Activated CD4-positive, alpha-beta memory T cell treated with anti-CD3 and anti-CD28 coated beads, Interleukin-2, amount 10 ng/mL, durations not matched to agents 7 days and 5 days (primary cell): ENCODE measurements at regions not wholly inside any gene's neighbourhood (a gene's known extent, or its start where the extent isn't known, plus 50 kb on each side); places are given as distances from the start of the nearest gene placed in this dataset.

Source experiments
- CTCF ChIA-PET: fragments of 350-600 bp; sonication (Branson Sonifier 250); formaldehyde crosslinking; loops from one replicate; lab custom pipeline; 2021; ENCODE audit warnings: antibody characterized with exemption, inconsistent platforms; lab: Charles Lee
- POLR2A ChIA-PET: fragments of 350-600 bp; sonication (Branson Sonifier 250); formaldehyde crosslinking; loops from one replicate; lab custom pipeline; 2021; ENCODE audit warnings: antibody characterized with exemption; lab: Charles Lee
- DNase-seq: peaks from one replicate; pipeline ENCODE4 v3.0.0-alpha.2; 2020
- H3K27ac Mint-ChIP-seq: one replicate; pipeline ENCODE4 v1.8.0; 2021; ENCODE audit warnings: mild to moderate bottlenecking, mixed read lengths
- H3K27me3 Mint-ChIP-seq: one replicate; pipeline ENCODE4 v1.8.0; 2021; ENCODE audit warnings: mixed read lengths
- H3K36me3 Mint-ChIP-seq: one replicate; pipeline ENCODE4 v1.8.0; 2021; ENCODE audit warnings: low read depth, mixed read lengths
- H3K4me1 Mint-ChIP-seq: one replicate; pipeline ENCODE4 v1.8.0; 2021; ENCODE audit warnings: mixed read lengths
- H3K4me3 Mint-ChIP-seq: one replicate; pipeline ENCODE4 v1.8.0; 2021; ENCODE audit warnings: mild to moderate bottlenecking, mixed read lengths
- H3K9me3 Mint-ChIP-seq: one replicate; pipeline ENCODE4 v1.8.0; 2021; ENCODE audit warnings: mixed read lengths

GRCh38 chr2:133737242-133737993 is 169.2 kb upstream of the NCKAP5 start:
- no peaks in the 10 kb centered on the region for H3K36me3 Mint-ChIP-seq
- no peak overlapping the region for H3K27ac Mint-ChIP-seq
- no peaks in the 10 kb centered on the region for H3K27me3 Mint-ChIP-seq
- DNase-seq: no peak
- ChIA-PET CTCF (no interaction called here), POLR2A (no interaction called here)
- H3K4me1 Mint-ChIP-seq: no peaks in the 10 kb centered on the region
- no peak overlapping the region for H3K4me3 Mint-ChIP-seq
- H3K9me3 Mint-ChIP-seq: peaks cover 2% of the 10 kb centered on the region

GRCh38 chr2:133739039-133739438 is 170.8 kb upstream of the NCKAP5 start:
- no peak for DNase-seq
- Mint-ChIP-seq H3K27ac (no peak overlapping the region), H3K36me3 (no peaks in the 10 kb centered on the region), H3K9me3 (no peaks in the 10 kb centered on the region), H3K4me1 (no peaks in the 10 kb centered on the region), H3K27me3 (no peaks in the 10 kb centered on the region), H3K4me3 (no peak overlapping the region)
- ChIA-PET POLR2A (no interaction called here), CTCF (interaction anchor here (1.3 kb wide), 1 partner anchor 41 kb away, joined by 3 read pairs; no protein-coding TSS in a partner anchor)

- Mint-ChIP-seq H3K27me3 (no peaks in the 10 kb centered on the region), H3K36me3 (no peaks in the 10 kb centered on the region), H3K9me3 (no peaks in the 10 kb centered on the region), H3K27ac (no peak overlapping the region), H3K4me1 (no peaks in the 10 kb centered on the region), H3K4me3 (no peak overlapping the region)
- no peak for DNase-seq
- ChIA-PET POLR2A (no interaction called here), CTCF (no interaction called here)
Observed at GRCh38 chr2:133740500-133740899, 172.2 kb upstream of the NCKAP5 start.

- Mint-ChIP-seq H3K27me3 (no peaks in the 10 kb centered on the region), H3K4me3 (no peak overlapping the region), H3K27ac (no peak overlapping the region), H3K9me3 (no peaks in the 10 kb centered on the region), H3K4me1 (no peaks in the 10 kb centered on the region), H3K36me3 (no peaks in the 10 kb centered on the region)
- ChIA-PET POLR2A (no interaction called here), CTCF (no interaction called here)
- DNase-seq: no peak
Observed at GRCh38 chr2:133748007-133748700, 179.9 kb upstream of the NCKAP5 start.

- ChIA-PET POLR2A (no interaction called here), CTCF (no interaction called here)
- Mint-ChIP-seq H3K27me3 (no peaks in the 10 kb centered on the region), H3K36me3 (no peaks in the 10 kb centered on the region), H3K4me3 (no peak overlapping the region), H3K9me3 (no peaks in the 10 kb centered on the region), H3K4me1 (no peaks in the 10 kb centered on the region), H3K27ac (no peak overlapping the region)
- no peak for DNase-seq
Observed at GRCh38 chr2:133753665-133754064, 185.4 kb upstream of the NCKAP5 start.

GRCh38 chr2:133755480-133756300 is 187.4 kb upstream of the NCKAP5 start:
- H3K4me3 Mint-ChIP-seq: no peak overlapping the region
- ChIA-PET POLR2A (no interaction called here), CTCF (no interaction called here)
- DNase-seq: no peak
- no peaks in the 10 kb centered on the region for H3K4me1 Mint-ChIP-seq
- no peaks in the 10 kb centered on the region for H3K27me3 Mint-ChIP-seq
- no peaks in the 10 kb centered on the region for H3K9me3 Mint-ChIP-seq
- H3K36me3 Mint-ChIP-seq: no peaks in the 10 kb centered on the region
- H3K27ac Mint-ChIP-seq: no peak overlapping the region

- no peaks in the 10 kb centered on the region for H3K4me1 Mint-ChIP-seq
- POLR2A ChIA-PET: no interaction called here
Observed at GRCh38 chr2:133756833-133757232, 188.6 kb upstream of the NCKAP5 start.

GRCh38 chr2:133760376-133760775 is 192.1 kb upstream of the NCKAP5 start:
- ChIA-PET CTCF (no interaction called here), POLR2A (no interaction called here)
- Mint-ChIP-seq H3K27ac (no peak overlapping the region), H3K36me3 (no peaks in the 10 kb centered on the region), H3K27me3 (no peaks in the 10 kb centered on the region), H3K9me3 (no peaks in the 10 kb centered on the region), H3K4me1 (no peaks in the 10 kb centered on the region), H3K4me3 (no peak overlapping the region)
- DNase-seq: no peak

More at GRCh38 chr2:133756833-133757232, 188.6 kb upstream of the NCKAP5 start:
- H3K4me3 Mint-ChIP-seq: no peak overlapping the region
- no peak for DNase-seq
- H3K36me3 Mint-ChIP-seq: no peaks in the 10 kb centered on the region
- no peaks in the 10 kb centered on the region for H3K9me3 Mint-ChIP-seq
- CTCF ChIA-PET: no interaction called here
- H3K27ac Mint-ChIP-seq: no peak overlapping the region
- no peaks in the 10 kb centered on the region for H3K27me3 Mint-ChIP-seq

- Mint-ChIP-seq H3K4me1 (no peaks in the 10 kb centered on the region), H3K27me3 (no peaks in the 10 kb centered on the region), H3K36me3 (no peaks in the 10 kb centered on the region), H3K9me3 (no peaks in the 10 kb centered on the region), H3K4me3 (no peak overlapping the region), H3K27ac (no peak overlapping the region)
- no peak for DNase-seq
- ChIA-PET POLR2A (no interaction called here), CTCF (no interaction called here)
Observed at GRCh38 chr2:133765658-133766057, 197.4 kb upstream of the NCKAP5 start.

GRCh38 chr2:133766164-133766832 is 198.0 kb upstream of the NCKAP5 start:
- Mint-ChIP-seq H3K9me3 (no peaks in the 10 kb centered on the region), H3K27me3 (no peaks in the 10 kb centered on the region), H3K36me3 (no peaks in the 10 kb centered on the region), H3K27ac (no peak overlapping the region), H3K4me3 (no peak overlapping the region), H3K4me1 (no peaks in the 10 kb centered on the region)
- CTCF ChIA-PET: no interaction called here
- POLR2A ChIA-PET: no interaction called here
- DNase-seq: no peak

GRCh38 chr2:133768256-133768655 is 200.0 kb upstream of the NCKAP5 start:
- Mint-ChIP-seq H3K4me3 (no peak overlapping the region), H3K36me3 (no peaks in the 10 kb centered on the region), H3K27ac (no peak overlapping the region), H3K27me3 (peaks cover 3% of the 10 kb centered on the region), H3K9me3 (no peaks in the 10 kb centered on the region), H3K4me1 (no peaks in the 10 kb centered on the region)
- no peak for DNase-seq
- POLR2A ChIA-PET: no interaction called here
- CTCF ChIA-PET: no interaction called here

- no peak for DNase-seq
- no peaks in the 10 kb centered on the region for H3K36me3 Mint-ChIP-seq
- H3K9me3 Mint-ChIP-seq: no peaks in the 10 kb centered on the region
- CTCF ChIA-PET: no interaction called here
- POLR2A ChIA-PET: no interaction called here
- no peak overlapping the region for H3K27ac Mint-ChIP-seq
- H3K27me3 Mint-ChIP-seq: peaks cover 3% of the 10 kb centered on the region
- H3K4me1 Mint-ChIP-seq: no peaks in the 10 kb centered on the region
- no peak overlapping the region for H3K4me3 Mint-ChIP-seq
Observed at GRCh38 chr2:133768658-133769435, 200.6 kb upstream of the NCKAP5 start.
